OCI-LY7 (cell line): ENCODE measurements at regions not wholly inside any gene's neighbourhood (a gene's known extent, or its start where the extent isn't known, plus 50 kb on each side); places are given as distances from the start of the nearest gene placed in this dataset.

ENCODE experiments used
- BruUV-seq: library from RNA; stranded (reverse); fragments of 400-500 nt; replicated peaks from 2 replicates; lab custom pipeline; 2021; lab: Mats Ljungman, UMichigan
- CTCF ChIA-PET: fragments of 300-600 bp; sonication (Branson Sonifier 250); formaldehyde crosslinking; loops from one replicate; lab custom pipeline; 2022; ENCODE audit warnings: antibody characterized with exemption; ENCODE audit not compliant: unreplicated experiment; lab: Charles Lee
- POLR2A ChIA-PET: fragments of 300-600 bp; sonication (Branson Sonifier 250); formaldehyde crosslinking; loops from one replicate; lab custom pipeline; 2022; ENCODE audit warnings: antibody characterized with exemption; lab: Charles Lee
- DNase-seq: peaks from one replicate; pipeline ENCODE4 v3.0.0-alpha.2; 2015; ENCODE audit warnings: low spot score
- H2AFZ ChIP-seq: fragments of 200-600 bp; sonication (generic), shearing (Covaris generic); 2 replicates; pipeline ENCODE4 v1.6.1; 2014; ENCODE audit warnings: mild to moderate bottlenecking, antibody characterized with exemption, low read length, moderate library complexity
- H3K27ac ChIP-seq: fragments of 200-600 bp; sonication (generic); 2 replicates; pipeline ENCODE4 v1.5.1; 2014; ENCODE audit warnings: mixed run types, low read depth, mild to moderate bottlenecking, moderate library complexity, low read length, inconsistent platforms; ENCODE audit not compliant: poor library complexity, severe bottlenecking
- H3K36me3 ChIP-seq: fragments of 200-600 bp; sonication (generic); 2 replicates; pipeline ENCODE4 v1.6.1; 2014; ENCODE audit warnings: mild to moderate bottlenecking, antibody characterized with exemption, low read length, moderate library complexity, mixed read lengths; ENCODE audit not compliant: insufficient read depth
- H3K4me1 ChIP-seq: fragments of 200-600 bp; sonication (generic); 2 replicates; pipeline ENCODE4 v1.5.1; 2014; ENCODE audit warnings: mild to moderate bottlenecking, low read length; ENCODE audit not compliant: insufficient read depth, poor library complexity, severe bottlenecking
- H3K4me2 ChIP-seq: fragments of 200-600 bp; sonication (generic); 2 replicates; pipeline ENCODE4 v1.6.1; 2014; ENCODE audit warnings: mild to moderate bottlenecking, low read length
- H3K4me3 ChIP-seq: fragments of 200-600 bp; sonication (generic); 2 replicates; pipeline ENCODE4 v1.5.1; 2014; ENCODE audit warnings: mild to moderate bottlenecking, low read depth, low read length; ENCODE audit not compliant: poor library complexity, severe bottlenecking
- H3K79me2 ChIP-seq: fragments of 200-600 bp; sonication (generic); 2 replicates; pipeline ENCODE4 v1.6.1; 2016; ENCODE audit warnings: low read depth, mild to moderate bottlenecking, low read length, moderate library complexity, mixed read lengths; ENCODE audit not compliant: insufficient read depth
- H3K9me2 ChIP-seq: fragments of 200-600 bp; sonication (generic); 2 replicates; pipeline ENCODE4 v1.6.1; 2016; ENCODE audit warnings: mild to moderate bottlenecking, low read length, mixed read lengths; ENCODE audit not compliant: insufficient read depth
- H3K9me3 ChIP-seq: fragments of 200-600 bp; sonication (generic); 2 replicates; pipeline ENCODE4 v1.6.1; 2014; ENCODE audit warnings: mild to moderate bottlenecking, mixed run types, low read length, mixed read lengths
- H4K20me1 ChIP-seq: fragments of 200-600 bp; sonication (generic); 2 replicates; pipeline ENCODE4 v1.6.1; 2014; ENCODE audit warnings: mild to moderate bottlenecking, antibody characterized with exemption, low read length, moderate library complexity, mixed read lengths; ENCODE audit not compliant: insufficient read depth
- EZH2phosphoT487 ChIP-seq: fragments of 200-600 bp; sonication (generic); IDR thresholded peaks from 2 replicates; pipeline ENCODE4 v1.6.1; 2018; ENCODE audit warnings: low read depth, borderline replicate concordance, mild to moderate bottlenecking, mixed run types, antibody characterized with exemption, low read length, moderate library complexity, mixed read lengths
- intact Hi-C: fragments of 100-400 bp; cut with micrococcal nuclease; formaldehyde crosslinking; loops from one replicate; pipeline ENCODE4 v1.10.0; 2022; ENCODE audit not compliant: unreplicated experiment
- TF ChIP-seq, protein P1 (sequence below): fragments of 200-600 bp; sonication (generic); conservative IDR thresholded peaks from 2 replicates; pipeline ENCODE4 v1.5.1; 2014; ENCODE audit warnings: mild to moderate bottlenecking, antibody characterized with exemption, low read length, moderate library complexity, mixed read lengths

DNA sequence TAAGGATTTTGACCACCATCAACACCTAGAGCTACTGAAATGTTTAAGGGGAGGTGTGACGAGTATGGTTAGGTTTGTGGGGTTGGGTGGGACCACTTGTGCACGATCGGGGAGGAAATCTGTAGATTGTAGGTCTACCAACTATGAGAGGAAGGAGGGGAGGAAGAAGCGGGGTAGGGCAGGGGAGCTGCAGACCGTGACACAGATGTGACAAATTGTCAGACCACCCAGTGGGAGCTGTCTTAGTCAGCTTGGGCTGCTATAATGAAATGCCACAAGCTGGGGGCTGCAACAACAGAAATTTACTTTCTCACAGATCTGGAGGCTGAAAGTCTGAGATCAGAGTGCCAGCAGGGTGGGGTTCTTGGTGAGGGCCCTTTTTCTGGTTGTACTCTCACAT is 62.2 kb upstream of the ARGLU1 start:
- no peaks in the 10 kb centered on the region for H3K79me2 ChIP-seq
- TF ChIP-seq, protein P1, sequence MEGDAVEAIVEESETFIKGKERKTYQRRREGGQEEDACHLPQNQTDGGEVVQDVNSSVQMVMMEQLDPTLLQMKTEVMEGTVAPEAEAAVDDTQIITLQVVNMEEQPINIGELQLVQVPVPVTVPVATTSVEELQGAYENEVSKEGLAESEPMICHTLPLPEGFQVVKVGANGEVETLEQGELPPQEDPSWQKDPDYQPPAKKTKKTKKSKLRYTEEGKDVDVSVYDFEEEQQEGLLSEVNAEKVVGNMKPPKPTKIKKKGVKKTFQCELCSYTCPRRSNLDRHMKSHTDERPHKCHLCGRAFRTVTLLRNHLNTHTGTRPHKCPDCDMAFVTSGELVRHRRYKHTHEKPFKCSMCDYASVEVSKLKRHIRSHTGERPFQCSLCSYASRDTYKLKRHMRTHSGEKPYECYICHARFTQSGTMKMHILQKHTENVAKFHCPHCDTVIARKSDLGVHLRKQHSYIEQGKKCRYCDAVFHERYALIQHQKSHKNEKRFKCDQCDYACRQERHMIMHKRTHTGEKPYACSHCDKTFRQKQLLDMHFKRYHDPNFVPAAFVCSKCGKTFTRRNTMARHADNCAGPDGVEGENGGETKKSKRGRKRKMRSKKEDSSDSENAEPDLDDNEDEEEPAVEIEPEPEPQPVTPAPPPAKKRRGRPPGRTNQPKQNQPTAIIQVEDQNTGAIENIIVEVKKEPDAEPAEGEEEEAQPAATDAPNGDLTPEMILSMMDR: no peak
- no peak for TF ChIP-seq EZH2phosphoT487
- H3K9me3 ChIP-seq: no peaks in the 10 kb centered on the region
- POLR2A ChIA-PET: no interaction called here
- no peaks in the 10 kb centered on the region for H3K4me1 ChIP-seq
- no peak overlapping the region for H3K4me2 ChIP-seq
- H2AFZ ChIP-seq: no peak overlapping the region
- no peak overlapping the region for H3K27ac ChIP-seq
- H4K20me1 ChIP-seq: no peaks in the 10 kb centered on the region
- CTCF ChIA-PET: no interaction called here
- BruUV-seq: no TSS peak
- H3K36me3 ChIP-seq: no peaks in the 10 kb centered on the region
- H3K9me2 ChIP-seq: no peaks in the 10 kb centered on the region
- no peak for DNase-seq
- intact Hi-C loops: no loop called here
- H3K4me3 ChIP-seq: no peak overlapping the region

DNA sequence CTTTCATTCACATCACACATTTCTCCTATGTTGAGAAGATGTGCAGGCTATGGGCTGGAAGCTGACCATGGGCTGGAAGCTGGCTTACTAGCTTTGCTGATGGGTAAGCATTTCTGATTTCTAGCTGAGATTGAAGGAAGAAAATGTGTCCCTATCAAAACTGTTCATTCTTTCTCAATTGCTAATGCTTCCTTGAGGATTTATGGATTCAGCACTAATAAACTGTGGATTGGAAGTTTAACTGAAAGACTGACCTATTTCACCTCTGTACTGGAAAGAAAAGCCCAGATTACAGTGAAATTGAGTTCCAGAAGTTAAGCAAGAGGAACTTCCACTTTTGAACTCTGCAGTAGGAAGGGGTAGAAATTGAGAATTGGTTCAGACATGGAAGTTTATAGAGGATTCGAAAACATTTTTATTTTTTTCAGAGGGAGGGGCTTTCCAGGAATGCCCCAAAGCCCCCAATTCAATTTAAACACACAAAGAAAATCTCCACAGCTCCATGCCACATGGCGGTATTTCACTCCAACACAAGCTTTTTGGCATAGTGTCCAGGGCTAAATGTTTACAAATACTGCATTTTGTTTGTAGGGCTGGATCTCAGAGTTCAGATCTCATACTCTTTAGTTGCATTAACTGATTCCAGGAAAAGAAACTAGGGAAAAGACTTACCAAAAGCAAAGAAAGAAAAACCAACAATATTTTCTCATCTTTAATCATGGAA is 61.2 kb upstream of the ARGLU1 start:
- ChIA-PET POLR2A (interaction anchor here (0.8 kb wide), 1 partner anchor 32 kb away, joined by 4 read pairs; no protein-coding TSS in a partner anchor), CTCF (no interaction called here)
- no peaks in the 10 kb centered on the region for H3K4me1 ChIP-seq
- no peaks in the 10 kb centered on the region for H3K9me2 ChIP-seq
- H3K27ac ChIP-seq: no peak overlapping the region
- no peaks in the 10 kb centered on the region for H3K79me2 ChIP-seq
- H3K4me3 ChIP-seq: no peak overlapping the region
- no peak overlapping the region for H3K4me2 ChIP-seq
- DNase-seq: no peak
- H3K9me3 ChIP-seq: no peaks in the 10 kb centered on the region
- no peaks in the 10 kb centered on the region for H4K20me1 ChIP-seq
- no peak for TF ChIP-seq EZH2phosphoT487
- TF ChIP-seq, protein P1: no peak
- intact Hi-C loops: no loop called here
- no peaks in the 10 kb centered on the region for H3K36me3 ChIP-seq
- no peak overlapping the region for H2AFZ ChIP-seq
- no TSS peak for BruUV-seq

DNA sequence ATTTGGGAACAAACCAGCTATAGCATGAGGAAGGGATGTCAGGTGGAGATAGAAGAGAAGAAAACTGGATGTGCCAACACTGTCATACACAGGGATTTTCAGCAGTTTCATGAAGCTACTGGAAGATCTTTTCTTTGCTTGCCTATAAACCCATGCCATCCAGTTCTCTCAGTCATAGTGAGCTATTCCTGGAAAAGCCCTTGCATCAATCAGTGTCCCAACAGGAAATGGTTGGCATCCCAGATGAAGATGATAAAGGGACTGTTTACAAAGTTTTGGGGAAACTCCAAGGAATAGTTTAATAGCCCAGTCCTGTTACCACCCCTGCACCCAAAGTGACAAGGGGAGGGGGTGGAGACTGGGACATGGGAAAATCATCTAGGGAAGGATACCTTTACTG is 58.5 kb upstream of the ARGLU1 start:
- Histone ChIP-seq H3K36me3 (no peaks in the 10 kb centered on the region), H3K27ac (no peak overlapping the region), H3K79me2 (no peaks in the 10 kb centered on the region), H3K4me1 (no peaks in the 10 kb centered on the region), H3K4me3 (no peak overlapping the region), H4K20me1 (no peaks in the 10 kb centered on the region), H3K9me2 (no peaks in the 10 kb centered on the region), H3K4me2 (no peak overlapping the region), H3K9me3 (no peaks in the 10 kb centered on the region), H2AFZ (no peak overlapping the region)
- ChIA-PET POLR2A (no interaction called here), CTCF (no interaction called here)
- intact Hi-C loops: no loop called here
- no TSS peak for BruUV-seq
- no peak for DNase-seq
- TF ChIP-seq, protein P1: no peak
- no peak for TF ChIP-seq EZH2phosphoT487
